ENCODE measurements at regions not wholly inside any gene's neighbourhood (a gene's known extent, or its start where the extent isn't known, plus 50 kb on each side); places are given as distances from the start of the nearest gene placed in this dataset.

DNA sequence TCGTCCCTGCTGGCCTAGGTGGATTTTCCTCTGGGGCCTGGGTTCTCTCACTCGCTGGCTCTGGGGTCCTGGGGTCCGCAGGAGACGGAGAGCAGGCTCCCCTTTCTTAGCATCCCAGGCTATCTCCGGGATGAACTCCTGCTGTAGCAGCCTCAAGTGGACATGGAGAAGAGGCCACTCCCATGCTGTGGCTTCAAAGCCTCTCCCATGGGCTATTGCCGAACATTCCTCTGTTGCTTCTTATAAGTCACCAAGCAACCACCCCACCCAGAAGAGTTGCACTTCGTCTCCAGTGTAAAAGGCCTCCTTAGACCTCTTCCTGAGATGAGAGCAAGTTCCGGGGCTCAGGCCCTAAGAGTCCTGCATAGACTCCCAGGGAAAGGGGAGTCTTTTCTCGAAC lies 124.0 kb upstream of the RCN1 start:
- Mint-ChIP-seq H3K36me3 (ENCODE audit: insufficient read depth, unreplicated experiment) (no peaks in the 10 kb centered on the region), H3K9me3 (ENCODE audit: low read depth, unreplicated experiment) (no peaks in the 10 kb centered on the region), H3K27me3 (ENCODE audit: unreplicated experiment) (peaks cover 38% of the 10 kb centered on the region), H3K4me1 (ENCODE audit: low read depth, unreplicated experiment) (no peaks in the 10 kb centered on the region), H3K27ac (ENCODE audit: unreplicated experiment) (no peak overlapping the region), H3K4me3 (ENCODE audit: low read depth, unreplicated experiment) (no peak overlapping the region)
- TF ChIP-seq, protein P1, sequence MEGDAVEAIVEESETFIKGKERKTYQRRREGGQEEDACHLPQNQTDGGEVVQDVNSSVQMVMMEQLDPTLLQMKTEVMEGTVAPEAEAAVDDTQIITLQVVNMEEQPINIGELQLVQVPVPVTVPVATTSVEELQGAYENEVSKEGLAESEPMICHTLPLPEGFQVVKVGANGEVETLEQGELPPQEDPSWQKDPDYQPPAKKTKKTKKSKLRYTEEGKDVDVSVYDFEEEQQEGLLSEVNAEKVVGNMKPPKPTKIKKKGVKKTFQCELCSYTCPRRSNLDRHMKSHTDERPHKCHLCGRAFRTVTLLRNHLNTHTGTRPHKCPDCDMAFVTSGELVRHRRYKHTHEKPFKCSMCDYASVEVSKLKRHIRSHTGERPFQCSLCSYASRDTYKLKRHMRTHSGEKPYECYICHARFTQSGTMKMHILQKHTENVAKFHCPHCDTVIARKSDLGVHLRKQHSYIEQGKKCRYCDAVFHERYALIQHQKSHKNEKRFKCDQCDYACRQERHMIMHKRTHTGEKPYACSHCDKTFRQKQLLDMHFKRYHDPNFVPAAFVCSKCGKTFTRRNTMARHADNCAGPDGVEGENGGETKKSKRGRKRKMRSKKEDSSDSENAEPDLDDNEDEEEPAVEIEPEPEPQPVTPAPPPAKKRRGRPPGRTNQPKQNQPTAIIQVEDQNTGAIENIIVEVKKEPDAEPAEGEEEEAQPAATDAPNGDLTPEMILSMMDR (IDR thresholded peaks at IDR 0.05; ENCODE audit: unreplicated experiment) = no peak
- no TSS peak for BruUV-seq (replicated peaks)
- DNase-seq = no peak
- intact Hi-C loops (cut with micrococcal nuclease; ENCODE audit: unreplicated experiment) = no loop called here
- CTCF ChIA-PET = interaction anchor here (0.8 kb wide), 1 partner anchor 8 kb away, joined by 3 read pairs; no protein-coding TSS in a partner anchor

DNA sequence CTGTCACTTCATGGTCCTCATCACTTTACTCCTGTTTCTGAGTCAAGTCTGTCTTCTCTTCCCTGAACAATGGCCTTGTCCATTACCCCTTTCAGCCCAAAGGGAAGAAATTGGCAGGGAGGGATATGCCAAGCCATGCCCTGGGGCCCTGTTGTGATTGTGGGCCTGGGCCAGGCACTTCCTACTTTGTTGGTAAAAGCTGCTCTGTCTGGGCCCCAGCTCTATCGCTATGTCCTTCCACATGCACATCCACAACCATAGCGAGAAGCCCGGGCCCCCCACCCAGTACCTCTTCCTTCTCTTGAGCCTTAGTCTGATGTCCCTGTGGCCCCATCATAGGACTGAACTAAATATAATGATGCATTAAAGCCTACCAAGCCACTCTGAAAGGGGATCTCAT lies 126.7 kb upstream of the RCN1 start:
- Mint-ChIP-seq H3K9me3 (ENCODE audit: low read depth, unreplicated experiment) (no peaks in the 10 kb centered on the region), H3K4me1 (ENCODE audit: low read depth, unreplicated experiment) (no peaks in the 10 kb centered on the region), H3K36me3 (ENCODE audit: insufficient read depth, unreplicated experiment) (no peaks in the 10 kb centered on the region), H3K27me3 (ENCODE audit: unreplicated experiment) (peaks cover 24% of the 10 kb centered on the region), H3K4me3 (ENCODE audit: low read depth, unreplicated experiment) (no peak overlapping the region), H3K27ac (ENCODE audit: unreplicated experiment) (no peak overlapping the region)
- CTCF ChIA-PET = no interaction called here
- TF ChIP-seq, protein P1 (IDR thresholded peaks at IDR 0.05; ENCODE audit: unreplicated experiment) = no peak
- no TSS peak for BruUV-seq (replicated peaks)
- intact Hi-C loops (cut with micrococcal nuclease; ENCODE audit: unreplicated experiment) = no loop called here
- no peak for DNase-seq

DNA sequence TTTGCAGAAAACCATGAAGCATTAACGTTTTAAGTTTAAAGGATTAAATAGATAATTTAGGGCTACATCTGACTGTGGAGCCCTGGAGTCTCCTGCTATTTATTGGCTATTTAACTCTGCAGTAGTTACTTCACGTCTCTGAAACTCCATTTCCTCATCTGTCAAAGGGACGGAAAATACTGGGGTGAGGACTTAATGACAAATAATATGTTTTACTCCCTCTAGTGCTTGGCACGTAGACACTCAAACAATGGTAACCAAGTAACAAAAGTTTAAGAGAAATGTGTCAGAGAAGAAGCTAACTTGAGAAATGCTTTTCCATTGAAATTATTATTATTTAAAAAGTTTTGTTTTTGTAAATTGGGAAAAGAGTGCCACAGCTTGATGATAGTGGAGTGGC lies 130.7 kb upstream of the RCN1 start:
- Mint-ChIP-seq H3K4me1 (ENCODE audit: low read depth, unreplicated experiment) (no peaks in the 10 kb centered on the region), H3K36me3 (ENCODE audit: insufficient read depth, unreplicated experiment) (no peaks in the 10 kb centered on the region), H3K27ac (ENCODE audit: unreplicated experiment) (no peak overlapping the region), H3K4me3 (ENCODE audit: low read depth, unreplicated experiment) (no peak overlapping the region), H3K9me3 (ENCODE audit: low read depth, unreplicated experiment) (no peaks in the 10 kb centered on the region), H3K27me3 (ENCODE audit: unreplicated experiment) (peaks cover 24% of the 10 kb centered on the region)
- intact Hi-C loops (cut with micrococcal nuclease; ENCODE audit: unreplicated experiment) = no loop called here
- no peak for DNase-seq
- TF ChIP-seq, protein P1 (IDR thresholded peaks at IDR 0.05; ENCODE audit: unreplicated experiment) = no peak
- BruUV-seq (replicated peaks) = no TSS peak
- CTCF ChIA-PET = interaction anchor here (0.6 kb wide), 1 partner anchor 91 kb away, joined by 4 read pairs; no protein-coding TSS in a partner anchor

DNA sequence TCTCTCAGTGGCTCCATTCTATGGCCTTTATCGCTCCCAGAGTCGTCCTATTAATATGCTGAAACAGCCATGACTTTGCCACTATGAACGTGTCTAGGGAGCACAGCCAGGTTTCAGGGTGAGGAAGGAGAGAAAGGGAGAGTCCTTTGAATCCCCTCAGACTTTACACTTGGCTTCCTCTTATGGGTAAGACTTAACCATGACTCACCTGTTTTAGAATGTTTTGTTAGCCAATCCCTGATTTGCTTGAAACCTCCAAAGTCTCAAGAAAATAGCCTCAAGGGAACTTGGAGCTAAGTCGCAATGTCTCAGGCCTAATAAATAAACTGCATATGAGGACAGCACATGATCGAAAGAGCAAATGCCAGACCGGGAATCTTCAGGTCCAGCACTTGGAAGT lies 131.2 kb upstream of the RCN1 start:
- intact Hi-C loops (cut with micrococcal nuclease; ENCODE audit: unreplicated experiment) = loop anchor here (10.0 kb wide), 1 partner anchor 475 kb away; no protein-coding TSS in a partner anchor
- H3K36me3 Mint-ChIP-seq (ENCODE audit: insufficient read depth, unreplicated experiment) = no peaks in the 10 kb centered on the region
- no peaks in the 10 kb centered on the region for H3K4me1 Mint-ChIP-seq (ENCODE audit: low read depth, unreplicated experiment)
- peaks cover 28% of the 10 kb centered on the region for H3K27me3 Mint-ChIP-seq (ENCODE audit: unreplicated experiment)
- no TSS peak for BruUV-seq (replicated peaks)
- H3K27ac Mint-ChIP-seq (ENCODE audit: unreplicated experiment) = no peak overlapping the region
- TF ChIP-seq, protein P1 (IDR thresholded peaks at IDR 0.05; ENCODE audit: unreplicated experiment) = no peak
- DNase-seq = no peak
- CTCF ChIA-PET = no interaction called here
- no peak overlapping the region for H3K4me3 Mint-ChIP-seq (ENCODE audit: low read depth, unreplicated experiment)
- H3K9me3 Mint-ChIP-seq (ENCODE audit: low read depth, unreplicated experiment) = no peaks in the 10 kb centered on the region
